ENCODE measurements at regions not wholly inside any gene's neighbourhood (a gene's known extent, or its start where the extent isn't known, plus 50 kb on each side); places are given as distances from the start of the nearest gene placed in this dataset.

DNA sequence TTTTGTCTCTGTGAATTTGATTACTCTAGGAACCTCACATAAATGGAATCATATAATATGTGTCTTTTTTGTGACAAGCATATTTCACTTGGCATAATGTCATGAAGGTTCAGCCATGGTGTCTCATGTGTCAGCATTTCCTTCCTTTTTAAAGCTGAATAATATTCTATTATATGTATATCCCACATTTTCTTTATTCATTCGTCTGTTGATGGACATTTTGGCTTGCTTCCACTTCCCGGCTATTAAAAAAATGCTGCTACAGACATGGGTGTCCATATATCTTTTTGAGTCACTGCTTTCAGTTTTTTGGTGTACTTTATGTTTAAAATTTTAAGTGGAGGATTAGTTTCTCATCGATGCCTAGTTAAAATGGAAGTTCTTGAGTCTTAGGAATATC lies 59.8 kb upstream of the C5orf63 start:
- Histone ChIP-seq H3K4me3 (ENCODE audit: low read depth, low read length) (no peak overlapping the region), H3K9me3 (ENCODE audit: severe bottlenecking) (no peaks in the 10 kb centered on the region), H3K27me3 (ENCODE audit: insufficient read depth, low read depth, severe bottlenecking) (no peaks in the 10 kb centered on the region), H3K36me3 (no peaks in the 10 kb centered on the region), H3K27ac (no peak overlapping the region)
- TF ChIP-seq, protein P1, sequence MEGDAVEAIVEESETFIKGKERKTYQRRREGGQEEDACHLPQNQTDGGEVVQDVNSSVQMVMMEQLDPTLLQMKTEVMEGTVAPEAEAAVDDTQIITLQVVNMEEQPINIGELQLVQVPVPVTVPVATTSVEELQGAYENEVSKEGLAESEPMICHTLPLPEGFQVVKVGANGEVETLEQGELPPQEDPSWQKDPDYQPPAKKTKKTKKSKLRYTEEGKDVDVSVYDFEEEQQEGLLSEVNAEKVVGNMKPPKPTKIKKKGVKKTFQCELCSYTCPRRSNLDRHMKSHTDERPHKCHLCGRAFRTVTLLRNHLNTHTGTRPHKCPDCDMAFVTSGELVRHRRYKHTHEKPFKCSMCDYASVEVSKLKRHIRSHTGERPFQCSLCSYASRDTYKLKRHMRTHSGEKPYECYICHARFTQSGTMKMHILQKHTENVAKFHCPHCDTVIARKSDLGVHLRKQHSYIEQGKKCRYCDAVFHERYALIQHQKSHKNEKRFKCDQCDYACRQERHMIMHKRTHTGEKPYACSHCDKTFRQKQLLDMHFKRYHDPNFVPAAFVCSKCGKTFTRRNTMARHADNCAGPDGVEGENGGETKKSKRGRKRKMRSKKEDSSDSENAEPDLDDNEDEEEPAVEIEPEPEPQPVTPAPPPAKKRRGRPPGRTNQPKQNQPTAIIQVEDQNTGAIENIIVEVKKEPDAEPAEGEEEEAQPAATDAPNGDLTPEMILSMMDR (IDR thresholded peaks at IDR 0.05; ENCODE audit: low read depth, low read length): no peak
- no peak for DNase-seq

DNA sequence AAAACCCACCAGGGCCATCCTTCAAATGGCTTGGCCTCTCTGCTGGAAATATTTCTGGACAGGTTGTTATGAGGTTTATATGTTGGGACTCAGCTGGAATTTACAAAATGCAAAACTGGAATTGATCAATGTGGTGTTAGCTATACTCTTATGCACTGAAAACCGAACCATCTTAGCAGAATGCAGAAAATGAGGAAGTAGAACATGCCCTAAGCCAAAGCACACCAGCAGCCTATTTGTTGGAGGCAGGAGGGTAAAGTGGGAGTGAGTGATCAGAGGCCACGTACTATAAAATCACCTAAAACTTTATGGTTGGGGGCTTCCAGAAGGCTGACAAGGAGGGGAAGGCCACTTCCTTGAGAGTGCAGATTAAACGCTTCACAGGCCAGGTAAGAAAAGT lies 63.6 kb upstream of the C5orf63 start:
- Histone ChIP-seq H3K4me3 (ENCODE audit: low read depth, low read length) (no peak overlapping the region), H3K36me3 (no peaks in the 10 kb centered on the region), H3K9me3 (ENCODE audit: severe bottlenecking) (no peaks in the 10 kb centered on the region), H3K27ac (no peak overlapping the region), H3K27me3 (ENCODE audit: insufficient read depth, low read depth, severe bottlenecking) (no peaks in the 10 kb centered on the region)
- TF ChIP-seq, protein P1 (IDR thresholded peaks at IDR 0.05; ENCODE audit: low read depth, low read length): no peak
- DNase-seq: no peak

DNA sequence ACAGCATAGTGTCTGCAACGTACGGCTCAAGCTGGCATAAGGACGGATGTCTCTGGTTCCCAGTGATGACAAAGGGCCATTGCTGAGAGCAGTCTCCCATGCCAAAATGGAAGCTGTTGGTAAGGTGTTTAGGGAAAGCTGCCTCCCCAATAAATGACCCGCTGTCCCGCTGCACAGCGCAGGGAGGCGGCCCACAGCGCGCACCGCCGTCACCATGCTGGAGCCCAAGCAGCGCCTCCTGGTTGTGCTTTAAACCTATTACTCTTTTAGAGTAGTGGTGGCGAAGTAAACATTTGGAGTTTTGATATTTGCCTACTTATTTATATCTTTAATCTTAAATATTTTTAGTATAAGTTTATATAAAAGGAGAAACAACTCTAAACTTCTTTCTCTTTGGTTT lies 70.4 kb upstream of the C5orf63 start:
- TF ChIP-seq, protein P1 (IDR thresholded peaks at IDR 0.05; ENCODE audit: low read depth, low read length): no peak
- DNase-seq: no peak
- H3K27me3 ChIP-seq (ENCODE audit: insufficient read depth, low read depth, severe bottlenecking): no peaks in the 10 kb centered on the region
- H3K4me3 ChIP-seq (ENCODE audit: low read depth, low read length): no peak overlapping the region
- H3K36me3 ChIP-seq: no peaks in the 10 kb centered on the region
- H3K9me3 ChIP-seq (ENCODE audit: severe bottlenecking): no peaks in the 10 kb centered on the region
- H3K27ac ChIP-seq: no peak overlapping the region

DNA sequence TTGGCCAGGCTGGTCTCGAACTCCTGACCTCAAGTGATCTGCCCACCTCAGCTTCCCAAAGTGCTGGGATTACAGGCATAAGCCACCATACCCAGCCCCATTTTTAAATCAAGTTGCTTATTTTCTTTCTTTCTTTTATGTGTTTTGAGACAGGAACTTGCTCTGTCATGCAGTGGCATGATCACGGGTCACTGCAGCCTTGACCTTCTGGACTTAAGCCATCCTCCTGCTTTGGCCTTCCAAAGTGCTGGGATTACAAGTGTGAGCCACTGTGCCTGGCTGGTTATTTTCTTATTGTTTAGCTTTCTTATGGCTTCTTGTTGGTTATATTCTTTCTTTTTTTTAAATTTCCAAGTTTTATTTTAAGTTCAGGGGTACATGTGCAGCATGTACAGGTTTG lies 79.7 kb upstream of the C5orf63 start:
- Histone ChIP-seq H3K36me3 (no peaks in the 10 kb centered on the region), H3K4me3 (ENCODE audit: low read depth, low read length) (no peak overlapping the region), H3K27me3 (ENCODE audit: insufficient read depth, low read depth, severe bottlenecking) (no peaks in the 10 kb centered on the region), H3K9me3 (ENCODE audit: severe bottlenecking) (peaks cover 2% of the 10 kb centered on the region), H3K27ac (no peak overlapping the region)
- TF ChIP-seq, protein P1 (IDR thresholded peaks at IDR 0.05; ENCODE audit: low read depth, low read length): no peak
- DNase-seq: no peak

DNA sequence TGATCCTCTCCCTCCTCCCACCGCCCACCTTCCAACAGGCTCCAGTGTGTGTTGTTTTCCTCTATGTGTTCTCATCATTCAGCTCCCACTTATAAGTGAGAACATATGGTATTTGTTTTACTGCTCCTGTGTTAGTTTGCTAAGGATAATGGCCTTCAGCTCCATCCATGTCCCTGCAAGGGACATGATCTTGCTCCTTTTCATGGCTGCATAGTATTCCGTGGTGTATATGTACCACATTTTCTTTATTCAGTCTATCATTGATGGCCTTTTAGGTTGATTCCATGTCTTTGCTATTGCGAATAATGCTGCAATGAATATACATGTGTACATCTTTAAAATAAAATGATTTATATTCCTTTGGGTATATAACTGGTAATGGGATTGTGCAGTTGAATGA lies 80.2 kb upstream of the C5orf63 start:
- peaks cover 2% of the 10 kb centered on the region for H3K9me3 ChIP-seq (ENCODE audit: severe bottlenecking)

DNA sequence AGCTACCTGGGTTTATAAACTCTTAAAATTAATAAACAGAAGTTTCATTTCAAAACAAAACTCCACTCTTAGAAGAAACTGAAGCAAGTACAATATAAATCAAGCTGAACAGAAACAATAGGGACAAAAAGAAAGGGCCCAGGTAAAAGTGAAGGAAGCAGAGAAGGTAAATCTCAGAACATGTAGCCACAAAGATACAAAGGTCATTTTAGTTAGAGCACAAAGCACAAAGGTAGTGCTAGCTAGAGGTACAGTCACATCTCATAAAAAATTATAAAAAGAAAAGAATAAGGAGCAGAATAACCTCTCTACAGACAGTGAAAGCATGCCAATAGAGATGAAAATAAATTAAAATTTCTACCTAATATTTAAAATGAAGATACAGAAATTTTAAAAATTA lies 90.4 kb upstream of the C5orf63 start:
- no peak for DNase-seq
- TF ChIP-seq, protein P1 (IDR thresholded peaks at IDR 0.05; ENCODE audit: low read depth, low read length): no peak
- Histone ChIP-seq H3K4me3 (ENCODE audit: low read depth, low read length) (no peak overlapping the region), H3K9me3 (ENCODE audit: severe bottlenecking) (no peaks in the 10 kb centered on the region), H3K27ac (no peak overlapping the region), H3K36me3 (no peaks in the 10 kb centered on the region), H3K27me3 (ENCODE audit: insufficient read depth, low read depth, severe bottlenecking) (no peaks in the 10 kb centered on the region)

More for the DNA sequence above, 80.2 kb upstream of the C5orf63 start:
- TF ChIP-seq, protein P1 (IDR thresholded peaks at IDR 0.05; ENCODE audit: low read depth, low read length): no peak
- Histone ChIP-seq H3K27me3 (ENCODE audit: insufficient read depth, low read depth, severe bottlenecking) (no peaks in the 10 kb centered on the region), H3K36me3 (no peaks in the 10 kb centered on the region), H3K27ac (no peak overlapping the region), H3K4me3 (ENCODE audit: low read depth, low read length) (no peak overlapping the region)
- no peak for DNase-seq
